Coronary artery (tissue), 2 donors: ENCODE measurements at regions not wholly inside any gene's neighbourhood (a gene's known extent, or its start where the extent isn't known, plus 50 kb on each side); places are given as distances from the start of the nearest gene placed in this dataset.
A peak's percentile ranks its signal among the peaks of the same experiment; 100 is the strongest.

ENCODE experiments used
- DNase-seq: peaks from one replicate; pipeline ENCODE4 v3.0.0-alpha.2; 2017; ENCODE audit warnings: low spot score
- H3K27ac ChIP-seq, 2 donors: fragments of 200-600 bp; sonication (generic); one replicate each; pipeline ENCODE4 v1.5.1; 2016 to 2019
- H3K4me3 ChIP-seq: fragments of 200-600 bp; sonication (generic); 2 replicates; pipeline ENCODE4 v1.5.1; 2016; ENCODE audit warnings: mild to moderate bottlenecking, moderate library complexity
- CTCF ChIP-seq: fragments of 200-600 bp; sonication (generic); IDR thresholded peaks from one replicate; pipeline ENCODE4 v1.5.1; 2019; ENCODE audit warnings: antibody characterized with exemption

GRCh38 chr21:38729754-38730379, 75.9 kb upstream of the ETS2 start:
- Histone ChIP-seq H3K27ac (no peak overlapping the region), H3K4me3 (no peak overlapping the region)
- no peak for DNase-seq
- TF ChIP-seq CTCF, result no peak

- Histone ChIP-seq H3K4me3 (peak overlapping the region; percentile 68), H3K27ac (peak overlapping the region; percentile 72 to 81)
- peak; percentile 76 for TF ChIP-seq CTCF
Measured at GRCh38 chr21:38733972-38734546, 71.7 kb upstream of the ETS2 start.

GRCh38 chr21:38734646-38735365, 70.9 kb upstream of the ETS2 start:
- TF ChIP-seq CTCF, result no peak
- H3K4me3 ChIP-seq, result peak overlapping the region; percentile 68
- no peak for DNase-seq
- H3K27ac ChIP-seq, result peak overlapping the region; percentile 72 to 81

More at GRCh38 chr21:38733972-38734546, 71.7 kb upstream of the ETS2 start:
- peak; percentile 90 for DNase-seq

- peak overlapping the region in 1 of 2 donors; percentile 39 for H3K27ac ChIP-seq
- TF ChIP-seq CTCF, result no peak
Measured at GRCh38 chr21:38735626-38736206, 70.0 kb upstream of the ETS2 start.

GRCh38 chr21:38740090-38740489, 65.6 kb upstream of the ETS2 start:
- Histone ChIP-seq H3K4me3 (no peak overlapping the region), H3K27ac (no peak overlapping the region)
- DNase-seq, result peak; percentile 11
- no peak for TF ChIP-seq CTCF

More at GRCh38 chr21:38735626-38736206, 70.0 kb upstream of the ETS2 start:
- no peak for DNase-seq
- H3K4me3 ChIP-seq, result no peak overlapping the region

- DNase-seq, result no peak
- Histone ChIP-seq H3K27ac (no peak overlapping the region), H3K4me3 (no peak overlapping the region)
- no peak for TF ChIP-seq CTCF
Measured at GRCh38 chr21:38741092-38741949, 64.4 kb upstream of the ETS2 start.
